Stomach (tissue), 4 donors: ENCODE measurements at regions not wholly inside any gene's neighbourhood (a gene's known extent, or its start where the extent isn't known, plus 50 kb on each side); places are given as distances from the start of the nearest gene placed in this dataset.

ENCODE experiments used
- POLR2A ChIP-seq, 4 donors: fragments of 450-650 bp; IDR thresholded peaks; one replicate each; pipeline ENCODE4 v1.6.1; 2016; ENCODE audit warnings: antibody characterized with exemption in 4 of 4, control low read depth in 2 of 4, mild to moderate bottlenecking in 1 of 4, moderate library complexity in 1 of 4
- POLR2AphosphoS5 ChIP-seq, 3 donors: sonication (generic); formaldehyde crosslinking; IDR thresholded peaks; one replicate each; pipeline ENCODE4 v1.6.1; 2016; ENCODE audit warnings: antibody characterized with exemption in 3 of 3
- TF ChIP-seq, protein P1 (sequence below), 7 experiments: fragments of 450-650 bp in 4 of 7; fragments of 200-600 bp in 3 of 7; sonication (generic) in 3 of 7; IDR thresholded peaks; one replicate each; pipeline ENCODE4 v1.5.1; 2016 to 2019; ENCODE audit warnings: antibody characterized with exemption in 7 of 7, control low read depth in 2 of 7, mild to moderate bottlenecking in 1 of 7

GRCh38 chr6:113031591-113032238 lies 684.6 kb downstream of the RFPL4B start:
- TF ChIP-seq, protein P1, sequence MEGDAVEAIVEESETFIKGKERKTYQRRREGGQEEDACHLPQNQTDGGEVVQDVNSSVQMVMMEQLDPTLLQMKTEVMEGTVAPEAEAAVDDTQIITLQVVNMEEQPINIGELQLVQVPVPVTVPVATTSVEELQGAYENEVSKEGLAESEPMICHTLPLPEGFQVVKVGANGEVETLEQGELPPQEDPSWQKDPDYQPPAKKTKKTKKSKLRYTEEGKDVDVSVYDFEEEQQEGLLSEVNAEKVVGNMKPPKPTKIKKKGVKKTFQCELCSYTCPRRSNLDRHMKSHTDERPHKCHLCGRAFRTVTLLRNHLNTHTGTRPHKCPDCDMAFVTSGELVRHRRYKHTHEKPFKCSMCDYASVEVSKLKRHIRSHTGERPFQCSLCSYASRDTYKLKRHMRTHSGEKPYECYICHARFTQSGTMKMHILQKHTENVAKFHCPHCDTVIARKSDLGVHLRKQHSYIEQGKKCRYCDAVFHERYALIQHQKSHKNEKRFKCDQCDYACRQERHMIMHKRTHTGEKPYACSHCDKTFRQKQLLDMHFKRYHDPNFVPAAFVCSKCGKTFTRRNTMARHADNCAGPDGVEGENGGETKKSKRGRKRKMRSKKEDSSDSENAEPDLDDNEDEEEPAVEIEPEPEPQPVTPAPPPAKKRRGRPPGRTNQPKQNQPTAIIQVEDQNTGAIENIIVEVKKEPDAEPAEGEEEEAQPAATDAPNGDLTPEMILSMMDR (IDR thresholded peaks at IDR 0.05), result no peak
- no peak for TF ChIP-seq POLR2AphosphoS5 (IDR thresholded peaks at IDR 0.05)
- no peak for TF ChIP-seq POLR2A (IDR thresholded peaks at IDR 0.05)
